MCF 10A (cell line): ENCODE measurements at regions not wholly inside any gene's neighbourhood (a gene's known extent, or its start where the extent isn't known, plus 50 kb on each side); places are given as distances from the start of the nearest gene placed in this dataset.

Experiments
- BruUV-seq: library from RNA; stranded (reverse); fragments of 400-500 nt; replicated peaks from 2 replicates; lab custom pipeline; 2021; lab: Mats Ljungman, UMichigan
- CTCF ChIA-PET: fragments of 300-600 bp; sonication (Branson Sonifier 250); formaldehyde crosslinking; extraction: SDS; loops from one replicate; lab custom pipeline; 2021; ENCODE audit warnings: antibody characterized with exemption, inconsistent platforms; lab: Yijun Ruan, JAX
- POLR2A ChIA-PET: fragments of 300-600, 350-650 bp; sonication (Branson Sonifier 250); formaldehyde crosslinking; extraction: SDS; loops from one replicate; lab custom pipeline; 2020; ENCODE audit warnings: antibody characterized with exemption, inconsistent platforms; lab: Yijun Ruan, JAX
- DNase-seq: peaks from one replicate; pipeline ENCODE4 v3.0.0-alpha.2; 2018; ENCODE audit not compliant: unreplicated experiment
- H3K27ac Mint-ChIP-seq: one replicate; pipeline ENCODE4 v1.8.0; 2022; ENCODE audit warnings: mild to moderate bottlenecking, low read depth, mixed read lengths; ENCODE audit not compliant: unreplicated experiment
- H3K27me3 Mint-ChIP-seq: one replicate; pipeline ENCODE4 v1.8.0; 2022; ENCODE audit warnings: mixed read lengths; ENCODE audit not compliant: insufficient read depth, unreplicated experiment
- H3K36me3 Mint-ChIP-seq: one replicate; pipeline ENCODE4 v1.8.0; 2022; ENCODE audit warnings: mild to moderate bottlenecking, moderate library complexity, mixed read lengths; ENCODE audit not compliant: insufficient read depth, unreplicated experiment
- H3K4me1 Mint-ChIP-seq: one replicate; pipeline ENCODE4 v1.8.0; 2022; ENCODE audit warnings: mixed read lengths; ENCODE audit not compliant: insufficient read depth, unreplicated experiment
- H3K4me3 Mint-ChIP-seq: one replicate; pipeline ENCODE4 v1.8.0; 2022; ENCODE audit warnings: mild to moderate bottlenecking, moderate library complexity, mixed read lengths; ENCODE audit not compliant: unreplicated experiment
- H3K9me3 Mint-ChIP-seq: one replicate; pipeline ENCODE4 v1.8.0; 2022; ENCODE audit warnings: mixed read lengths; ENCODE audit not compliant: unreplicated experiment
- intact Hi-C: fragments of 100-400 bp; cut with micrococcal nuclease; formaldehyde crosslinking; loops from 2 replicates; pipeline ENCODE4 v1.14.1; 2022
- TF ChIP-seq, protein P1 (sequence below): fragments of 200-600 bp; IDR thresholded peaks from one replicate; pipeline ENCODE4 v1.8.0; 2022; ENCODE audit warnings: antibody characterized with exemption, mild to moderate bottlenecking; ENCODE audit not compliant: unreplicated experiment

- no peak for DNase-seq
- Mint-ChIP-seq H3K36me3 (no peaks in the 10 kb centered on the region), H3K27ac (no peak overlapping the region), H3K27me3 (no peaks in the 10 kb centered on the region), H3K4me3 (no peak overlapping the region), H3K9me3 (no peaks in the 10 kb centered on the region), H3K4me1 (no peaks in the 10 kb centered on the region)
- intact Hi-C loops = no loop called here
- ChIA-PET CTCF (interaction anchor here (2.0 kb wide), 1 partner anchor 39 kb away, joined by 5 read pairs; no protein-coding TSS in a partner anchor), POLR2A (interaction anchor here (0.9 kb wide), 1 partner anchor 20 kb away, joined by 3 read pairs; no protein-coding TSS in a partner anchor)
- no TSS peak for BruUV-seq
- TF ChIP-seq, protein P1, sequence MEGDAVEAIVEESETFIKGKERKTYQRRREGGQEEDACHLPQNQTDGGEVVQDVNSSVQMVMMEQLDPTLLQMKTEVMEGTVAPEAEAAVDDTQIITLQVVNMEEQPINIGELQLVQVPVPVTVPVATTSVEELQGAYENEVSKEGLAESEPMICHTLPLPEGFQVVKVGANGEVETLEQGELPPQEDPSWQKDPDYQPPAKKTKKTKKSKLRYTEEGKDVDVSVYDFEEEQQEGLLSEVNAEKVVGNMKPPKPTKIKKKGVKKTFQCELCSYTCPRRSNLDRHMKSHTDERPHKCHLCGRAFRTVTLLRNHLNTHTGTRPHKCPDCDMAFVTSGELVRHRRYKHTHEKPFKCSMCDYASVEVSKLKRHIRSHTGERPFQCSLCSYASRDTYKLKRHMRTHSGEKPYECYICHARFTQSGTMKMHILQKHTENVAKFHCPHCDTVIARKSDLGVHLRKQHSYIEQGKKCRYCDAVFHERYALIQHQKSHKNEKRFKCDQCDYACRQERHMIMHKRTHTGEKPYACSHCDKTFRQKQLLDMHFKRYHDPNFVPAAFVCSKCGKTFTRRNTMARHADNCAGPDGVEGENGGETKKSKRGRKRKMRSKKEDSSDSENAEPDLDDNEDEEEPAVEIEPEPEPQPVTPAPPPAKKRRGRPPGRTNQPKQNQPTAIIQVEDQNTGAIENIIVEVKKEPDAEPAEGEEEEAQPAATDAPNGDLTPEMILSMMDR = no peak
Measured at GRCh38 chr1:198397208-198397808, 143.2 kb downstream of the ATP6V1G3 start.

DNA sequence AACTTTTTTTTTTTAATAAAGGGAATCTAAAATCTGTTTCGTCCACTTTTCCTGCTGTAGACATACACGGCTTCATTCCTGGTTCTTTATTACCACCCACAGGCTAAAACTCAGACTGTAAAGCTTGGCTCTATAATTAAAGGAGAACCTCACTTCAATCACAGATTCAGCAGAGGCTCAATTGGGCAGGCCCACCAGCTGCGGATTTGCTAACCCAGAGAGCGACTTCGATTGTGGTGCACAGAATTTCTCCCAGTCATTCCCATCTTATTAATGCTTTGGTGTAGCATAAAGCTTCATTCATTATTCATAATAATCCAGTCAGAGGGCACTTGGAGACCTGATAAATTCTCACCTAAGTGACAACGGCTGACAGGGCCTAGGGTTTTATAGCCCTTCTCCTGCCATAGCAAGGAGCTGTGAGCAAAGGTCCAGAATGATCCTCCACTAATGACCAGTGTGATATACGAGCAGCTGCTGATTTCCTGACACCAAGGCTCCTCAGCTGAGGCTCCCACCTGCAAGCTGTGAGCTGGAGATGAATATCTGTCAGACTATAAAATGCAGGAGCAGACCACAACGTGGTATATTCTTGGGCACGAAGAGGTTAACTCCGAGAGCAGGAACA, 149.0 kb downstream of the ATP6V1G3 start:
- Mint-ChIP-seq H3K36me3 (no peaks in the 10 kb centered on the region), H3K9me3 (no peaks in the 10 kb centered on the region), H3K4me3 (no peak overlapping the region), H3K4me1 (no peaks in the 10 kb centered on the region), H3K27ac (no peak overlapping the region), H3K27me3 (no peaks in the 10 kb centered on the region)
- POLR2A ChIA-PET = interaction anchor here (0.6 to 1.1 kb wide), 3 partner anchors 9 to 233 kb away, joined by 3 to 4 read pairs (median 3); no protein-coding TSS in a partner anchor
- CTCF ChIA-PET = interaction anchor here (0.6 to 0.7 kb wide), 3 partner anchors 9 to 474 kb away, joined by 3 read pairs; no protein-coding TSS in a partner anchor
- TF ChIP-seq, protein P1 = no peak
- DNase-seq = no peak
- intact Hi-C loops = no loop called here
- no TSS peak for BruUV-seq

- ChIA-PET CTCF (interaction anchor here (0.6 to 0.9 kb wide), 3 partner anchors 10 to 420 kb away, joined by 3 read pairs; no protein-coding TSS in a partner anchor), POLR2A (no interaction called here)
- no TSS peak for BruUV-seq
- Mint-ChIP-seq H3K27ac (no peak overlapping the region), H3K4me1 (no peaks in the 10 kb centered on the region), H3K27me3 (no peaks in the 10 kb centered on the region), H3K9me3 (peaks cover 6% of the 10 kb centered on the region), H3K4me3 (no peak overlapping the region), H3K36me3 (no peaks in the 10 kb centered on the region)
- TF ChIP-seq, protein P1 = no peak
- intact Hi-C loops = no loop called here
- DNase-seq = no peak
Measured at GRCh38 chr1:198387587-198387986, 152.9 kb downstream of the ATP6V1G3 start.

- no TSS peak for BruUV-seq
Measured at GRCh38 chr1:198380275-198380674, 160.2 kb downstream of the ATP6V1G3 start.

More at GRCh38 chr1:198380275-198380674, 160.2 kb downstream of the ATP6V1G3 start:
- H3K27ac Mint-ChIP-seq = no peak overlapping the region
- H3K27me3 Mint-ChIP-seq = no peaks in the 10 kb centered on the region
- DNase-seq = no peak
- peaks cover 15% of the 10 kb centered on the region for H3K9me3 Mint-ChIP-seq
- H3K36me3 Mint-ChIP-seq = no peaks in the 10 kb centered on the region
- ChIA-PET POLR2A (no interaction called here), CTCF (interaction anchor here (0.6 kb wide), 1 partner anchor 34 kb away, joined by 3 read pairs; no protein-coding TSS in a partner anchor)
- no peak overlapping the region for H3K4me3 Mint-ChIP-seq
- intact Hi-C loops = no loop called here
- TF ChIP-seq, protein P1 = no peak
- H3K4me1 Mint-ChIP-seq = no peaks in the 10 kb centered on the region
